Progenitor cell of endocrine pancreas (in vitro differentiated cells): ENCODE measurements at regions not wholly inside any gene's neighbourhood (a gene's known extent, or its start where the extent isn't known, plus 50 kb on each side); places are given as distances from the start of the nearest gene placed in this dataset.
"Not testable (repeated sequence)": the region's sequence is repeated elsewhere in the genome, so short reads cannot be mapped to it uniquely, and the experiment has no call there.

Experiments used
- DNase-seq: peaks from one replicate; pipeline ENCODE4 v3.0.0; 2021; ENCODE audit warnings: low spot score; ENCODE audit not compliant: unreplicated experiment
- H3K27ac Mint-ChIP-seq: 2 replicates; pipeline ENCODE4 v1.8.0; 2021; ENCODE audit warnings: mild to moderate bottlenecking, moderate library complexity, mixed read lengths
- H3K27me3 Mint-ChIP-seq: 2 replicates; pipeline ENCODE4 v1.8.0; 2021; ENCODE audit warnings: mixed read lengths
- H3K36me3 Mint-ChIP-seq: 2 replicates; pipeline ENCODE4 v1.8.0; 2022; ENCODE audit warnings: mixed read lengths; ENCODE audit not compliant: insufficient read depth
- H3K4me1 Mint-ChIP-seq: 2 replicates; pipeline ENCODE4 v1.8.0; 2021; ENCODE audit warnings: low read depth, mixed read lengths
- H3K4me3 Mint-ChIP-seq: 2 replicates; pipeline ENCODE4 v1.8.0; 2021; ENCODE audit warnings: low read depth, mild to moderate bottlenecking, moderate library complexity, mixed read lengths
- H3K9me3 Mint-ChIP-seq: 2 replicates; pipeline ENCODE4 v1.8.0; 2021; ENCODE audit warnings: low read depth, mixed read lengths
- CTCF ChIP-seq: fragments of 200-600 bp; sonication (generic); IDR thresholded peaks from one replicate; pipeline ENCODE4 v1.5.0; 2021; ENCODE audit warnings: antibody characterized with exemption, mild to moderate bottlenecking; ENCODE audit not compliant: unreplicated experiment

GRCh38 chr1:99062192-99062591, 57.5 kb upstream of the PLPPR5 start:
- H3K27me3 Mint-ChIP-seq: no peaks in the 10 kb centered on the region
- H3K4me3 Mint-ChIP-seq: no peak overlapping the region

GRCh38 chr1:99069146-99069545, 64.5 kb upstream of the PLPPR5 start:
- no peaks in the 10 kb centered on the region for H3K27me3 Mint-ChIP-seq
- no peak for TF ChIP-seq CTCF
- no peak overlapping the region for H3K27ac Mint-ChIP-seq
- DNase-seq: no peak
- no peaks in the 10 kb centered on the region for H3K36me3 Mint-ChIP-seq
- no peak overlapping the region for H3K4me3 Mint-ChIP-seq
- no peaks in the 10 kb centered on the region for H3K4me1 Mint-ChIP-seq
- no peaks in the 10 kb centered on the region for H3K9me3 Mint-ChIP-seq

More at GRCh38 chr1:99062192-99062591, 57.5 kb upstream of the PLPPR5 start:
- Mint-ChIP-seq H3K27ac (no peak overlapping the region), H3K4me1 (no peaks in the 10 kb centered on the region), H3K9me3 (peaks cover 3% of the 10 kb centered on the region), H3K36me3 (no peaks in the 10 kb centered on the region)
- TF ChIP-seq CTCF: no peak
- no peak for DNase-seq

- not testable (repeated sequence) for H3K27ac Mint-ChIP-seq, H3K4me1 Mint-ChIP-seq, H3K4me3 Mint-ChIP-seq, DNase-seq, H3K9me3 Mint-ChIP-seq, H3K27me3 Mint-ChIP-seq, H3K36me3 Mint-ChIP-seq
These were observed 73.9 kb upstream of the PLPPR5 start for GRCh38 chr1:99078529-99078928.

- peaks cover 3% of the 10 kb centered on the region for H3K27me3 Mint-ChIP-seq
- TF ChIP-seq CTCF: no peak
- no peaks in the 10 kb centered on the region for H3K4me1 Mint-ChIP-seq
- H3K36me3 Mint-ChIP-seq: no peaks in the 10 kb centered on the region
- H3K9me3 Mint-ChIP-seq: no peaks in the 10 kb centered on the region
- DNase-seq: no peak
- no peak overlapping the region for H3K27ac Mint-ChIP-seq
- no peak overlapping the region for H3K4me3 Mint-ChIP-seq
These were observed 77.7 kb upstream of the PLPPR5 start for GRCh38 chr1:99082366-99082765.

- no peak for TF ChIP-seq CTCF
- Mint-ChIP-seq H3K36me3 (no peaks in the 10 kb centered on the region), H3K4me3 (no peak overlapping the region), H3K4me1 (no peaks in the 10 kb centered on the region), H3K27me3 (peaks cover 3% of the 10 kb centered on the region), H3K27ac (no peak overlapping the region), H3K9me3 (no peaks in the 10 kb centered on the region)
- DNase-seq: no peak
These were observed 78.7 kb upstream of the PLPPR5 start for GRCh38 chr1:99083338-99083737.

GRCh38 chr1:99084562-99084961, 79.9 kb upstream of the PLPPR5 start:
- Mint-ChIP-seq H3K27me3 (peaks cover 3% of the 10 kb centered on the region), H3K36me3 (no peaks in the 10 kb centered on the region), H3K27ac (no peak overlapping the region), H3K9me3 (no peaks in the 10 kb centered on the region), H3K4me1 (no peaks in the 10 kb centered on the region), H3K4me3 (no peak overlapping the region)
- no peak for DNase-seq
- no peak for TF ChIP-seq CTCF
